A549 (cell line): ENCODE measurements at regions not wholly inside any gene's neighbourhood (a gene's known extent, or its start where the extent isn't known, plus 50 kb on each side); places are given as distances from the start of the nearest gene placed in this dataset.

Experiments used
- EP300 ChIP-seq, 2 experiments: fragments of >200 bp; sonication (Bioruptor Twin); formaldehyde crosslinking; IDR thresholded peaks; 2 replicates in 1 of 2; 3 replicates in 1 of 2; pipeline ENCODE4 v1.6.1; 2016 to 2017
- ZFP36 ChIP-seq: fragments of 450-650 bp; IDR thresholded peaks from 2 replicates; pipeline ENCODE4 v1.6.1; 2014; ENCODE audit warnings: borderline replicate concordance; ENCODE audit not compliant: partially characterized antibody
- TF ChIP-seq, protein P1 (sequence below): fragments of >200 bp; sonication (Bioruptor Twin); formaldehyde crosslinking; IDR thresholded peaks from 3 replicates; pipeline ENCODE4 v1.5.1; 2016

DNA sequence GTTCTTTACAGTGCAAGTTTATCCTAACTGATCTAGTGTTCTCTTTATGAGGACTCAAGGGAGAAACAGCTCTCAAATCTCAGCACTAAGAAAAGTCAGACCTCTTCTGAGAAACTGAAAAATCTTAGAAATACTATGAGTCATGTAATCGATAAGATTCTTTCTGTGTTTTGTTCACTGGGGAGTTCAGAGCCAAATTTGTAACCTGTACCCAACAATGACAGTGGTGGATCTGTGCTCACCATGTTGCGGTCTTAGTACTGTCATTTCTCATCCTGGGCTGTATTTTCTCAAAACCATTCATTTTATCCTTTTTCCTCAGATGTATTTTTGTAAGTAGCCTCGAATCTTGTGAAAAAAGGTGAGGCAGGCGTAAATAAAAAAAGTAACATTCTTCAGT is 146.4 kb downstream of the ACER2 start:
- TF ChIP-seq EP300 (IDR thresholded peaks at IDR 0.05) (no peak), ZFP36 (no peak)
- TF ChIP-seq, protein P1, sequence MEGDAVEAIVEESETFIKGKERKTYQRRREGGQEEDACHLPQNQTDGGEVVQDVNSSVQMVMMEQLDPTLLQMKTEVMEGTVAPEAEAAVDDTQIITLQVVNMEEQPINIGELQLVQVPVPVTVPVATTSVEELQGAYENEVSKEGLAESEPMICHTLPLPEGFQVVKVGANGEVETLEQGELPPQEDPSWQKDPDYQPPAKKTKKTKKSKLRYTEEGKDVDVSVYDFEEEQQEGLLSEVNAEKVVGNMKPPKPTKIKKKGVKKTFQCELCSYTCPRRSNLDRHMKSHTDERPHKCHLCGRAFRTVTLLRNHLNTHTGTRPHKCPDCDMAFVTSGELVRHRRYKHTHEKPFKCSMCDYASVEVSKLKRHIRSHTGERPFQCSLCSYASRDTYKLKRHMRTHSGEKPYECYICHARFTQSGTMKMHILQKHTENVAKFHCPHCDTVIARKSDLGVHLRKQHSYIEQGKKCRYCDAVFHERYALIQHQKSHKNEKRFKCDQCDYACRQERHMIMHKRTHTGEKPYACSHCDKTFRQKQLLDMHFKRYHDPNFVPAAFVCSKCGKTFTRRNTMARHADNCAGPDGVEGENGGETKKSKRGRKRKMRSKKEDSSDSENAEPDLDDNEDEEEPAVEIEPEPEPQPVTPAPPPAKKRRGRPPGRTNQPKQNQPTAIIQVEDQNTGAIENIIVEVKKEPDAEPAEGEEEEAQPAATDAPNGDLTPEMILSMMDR = no peak
